SU-DHL-6 (cell line): ENCODE measurements at regions not wholly inside any gene's neighbourhood (a gene's known extent, or its start where the extent isn't known, plus 50 kb on each side); places are given as distances from the start of the nearest gene placed in this dataset.

Experiments used
- H2AFZ ChIP-seq: fragments of 200-600 bp; sonication (generic); 2 replicates; pipeline ENCODE4 v1.6.1; 2014; ENCODE audit warnings: low read depth, mild to moderate bottlenecking, moderate library complexity, mixed read lengths, antibody characterized with exemption, low read length; ENCODE audit not compliant: severe bottlenecking
- H3F3A ChIP-seq: fragments of 200-600 bp; shearing (Covaris generic); 2 replicates; pipeline ENCODE4 v1.6.0; 2016; ENCODE audit warnings: antibody characterized with exemption, mild to moderate bottlenecking; ENCODE audit not compliant: insufficient read depth
- H3K27ac ChIP-seq: fragments of 200-600 bp; sonication (generic); 2 replicates; pipeline ENCODE4 v1.5.1; 2016; ENCODE audit warnings: low read depth, mild to moderate bottlenecking, low read length, moderate library complexity, mixed read lengths
- H3K27me3 ChIP-seq: fragments of 200-600 bp; sonication (generic), shearing (Covaris generic); 2 replicates; pipeline ENCODE4 v1.6.0; 2014; ENCODE audit warnings: mild to moderate bottlenecking, low read length
- H3K36me3 ChIP-seq: fragments of 200-600 bp; sonication (generic); 2 replicates; pipeline ENCODE4 v1.6.1; 2014; ENCODE audit warnings: mild to moderate bottlenecking, low read length, mixed read lengths
- H3K4me2 ChIP-seq: fragments of 300-600, 200-600 bp; shearing (Covaris generic), sonication (generic); 2 replicates; pipeline ENCODE4 v1.6.0; 2014; ENCODE audit warnings: low read length, low read depth, mild to moderate bottlenecking; ENCODE audit not compliant: poor library complexity, severe bottlenecking
- H3K4me3 ChIP-seq: fragments of 200-600 bp; sonication (generic); 2 replicates; pipeline ENCODE4 v1.5.1; 2014; ENCODE audit warnings: antibody characterized with exemption, low read length, mild to moderate bottlenecking, mixed read lengths; ENCODE audit not compliant: insufficient read depth, poor library complexity, severe bottlenecking
- H3K79me2 ChIP-seq: fragments of 200-600 bp; sonication (generic); 2 replicates; pipeline ENCODE4 v1.6.1; 2014; ENCODE audit warnings: mild to moderate bottlenecking, low read length, moderate library complexity; ENCODE audit not compliant: insufficient read depth
- H3K9ac ChIP-seq: fragments of 200-600 bp; sonication (generic); 2 replicates; pipeline ENCODE4 v1.7.0; 2014; ENCODE audit warnings: mild to moderate bottlenecking, low read length
- H3K9me2 ChIP-seq: fragments of 200-600 bp; sonication (generic); replicated peaks from 2 replicates; pipeline ENCODE4 v1.6.1; 2014; ENCODE audit warnings: low read length; ENCODE audit not compliant: insufficient read depth
- H3K9me3 ChIP-seq: fragments of 200-600 bp; sonication (generic); 2 replicates; pipeline ENCODE4 v1.6.1; 2014; ENCODE audit warnings: low read length, mixed read lengths; ENCODE audit not compliant: insufficient read depth
- H4K20me1 ChIP-seq: fragments of 200-600 bp; sonication (generic); 2 replicates; pipeline ENCODE4 v1.6.1; 2014; ENCODE audit warnings: low read depth, mild to moderate bottlenecking, antibody characterized with exemption, low read length, moderate library complexity, mixed read lengths
- CTCF ChIP-seq: fragments of 200-600 bp; sonication (generic); IDR thresholded peaks from one replicate; pipeline ENCODE4 v1.5.1; 2017; ENCODE audit warnings: antibody characterized with exemption, mild to moderate bottlenecking, low read length, moderate library complexity; ENCODE audit not compliant: insufficient read depth, poor library complexity, severe bottlenecking
- EZH2phosphoT487 ChIP-seq: fragments of 200-600 bp; sonication (generic), shearing (Covaris generic); conservative IDR thresholded peaks from 2 replicates; pipeline ENCODE4 v1.6.1; 2018; ENCODE audit warnings: mild to moderate bottlenecking, antibody characterized with exemption, low read length, moderate library complexity, mixed read lengths

GRCh38 chr5:92402045-92402444 lies 1018.9 kb upstream of the ARRDC3 start:
- Histone ChIP-seq H3K4me2 (no peak overlapping the region), H2AFZ (no peak overlapping the region), H3F3A (no peaks in the 10 kb centered on the region)

GRCh38 chr5:92401492-92401891 lies 1018.4 kb upstream of the ARRDC3 start:
- TF ChIP-seq CTCF (no peak), EZH2phosphoT487 (no peak)
- no peaks in the 10 kb centered on the region for H3K36me3 ChIP-seq
- H3K79me2 ChIP-seq = no peaks in the 10 kb centered on the region
- no peaks in the 10 kb centered on the region for H3K9me2 ChIP-seq
- no peak overlapping the region for H3K9ac ChIP-seq
- H3K4me2 ChIP-seq = no peak overlapping the region
- H4K20me1 ChIP-seq = no peaks in the 10 kb centered on the region
- H3K27ac ChIP-seq = no peak overlapping the region
- no peaks in the 10 kb centered on the region for H3F3A ChIP-seq
- H3K4me3 ChIP-seq = no peak overlapping the region
- no peak overlapping the region for H2AFZ ChIP-seq
- H3K27me3 ChIP-seq = no peaks in the 10 kb centered on the region
- no peaks in the 10 kb centered on the region for H3K9me3 ChIP-seq

More at GRCh38 chr5:92402045-92402444, 1018.9 kb upstream of the ARRDC3 start:
- Histone ChIP-seq H3K9ac (no peak overlapping the region), H3K27ac (no peak overlapping the region), H3K27me3 (no peaks in the 10 kb centered on the region), H4K20me1 (no peaks in the 10 kb centered on the region), H3K4me3 (no peak overlapping the region), H3K79me2 (no peaks in the 10 kb centered on the region), H3K36me3 (no peaks in the 10 kb centered on the region), H3K9me3 (no peaks in the 10 kb centered on the region), H3K9me2 (no peaks in the 10 kb centered on the region)
- TF ChIP-seq CTCF (no peak), EZH2phosphoT487 (no peak)

GRCh38 chr5:92394936-92395335 lies 1011.8 kb upstream of the ARRDC3 start:
- TF ChIP-seq CTCF (no peak), EZH2phosphoT487 (no peak)
- Histone ChIP-seq H4K20me1 (no peaks in the 10 kb centered on the region), H3K36me3 (no peaks in the 10 kb centered on the region), H3K27me3 (no peaks in the 10 kb centered on the region), H2AFZ (no peak overlapping the region), H3K9me2 (no peaks in the 10 kb centered on the region), H3K79me2 (no peaks in the 10 kb centered on the region), H3K4me3 (no peak overlapping the region), H3F3A (no peaks in the 10 kb centered on the region), H3K9me3 (no peaks in the 10 kb centered on the region), H3K27ac (no peak overlapping the region), H3K4me2 (no peak overlapping the region), H3K9ac (no peak overlapping the region)

GRCh38 chr5:92390657-92391056 lies 1007.5 kb upstream of the ARRDC3 start:
- no peaks in the 10 kb centered on the region for H3K27me3 ChIP-seq
- no peaks in the 10 kb centered on the region for H3F3A ChIP-seq
- H3K4me2 ChIP-seq = no peak overlapping the region
- TF ChIP-seq EZH2phosphoT487 = no peak
- no peak for TF ChIP-seq CTCF
- no peak overlapping the region for H3K4me3 ChIP-seq
- H3K9me2 ChIP-seq = no peaks in the 10 kb centered on the region
- H3K79me2 ChIP-seq = no peaks in the 10 kb centered on the region
- H3K36me3 ChIP-seq = no peaks in the 10 kb centered on the region
- H3K9ac ChIP-seq = no peak overlapping the region
- no peaks in the 10 kb centered on the region for H3K9me3 ChIP-seq
- no peak overlapping the region for H2AFZ ChIP-seq
- no peak overlapping the region for H3K27ac ChIP-seq
- no peaks in the 10 kb centered on the region for H4K20me1 ChIP-seq
